GM21576 (cell line): ENCODE measurements at regions not wholly inside any gene's neighbourhood (a gene's known extent, or its start where the extent isn't known, plus 50 kb on each side); places are given as distances from the start of the nearest gene placed in this dataset.
"Not testable (repeated sequence)": the region's sequence is repeated elsewhere in the genome, so short reads cannot be mapped to it uniquely, and the experiment has no call there.

Source experiments
- ATAC-seq: cut with Tn5 transposase; IDR thresholded peaks from one replicate; pipeline ENCODE4 v1.9.1; 2021; ENCODE audit warnings: mild to moderate bottlenecking, moderate library complexity; ENCODE audit not compliant: unreplicated experiment

DNA sequence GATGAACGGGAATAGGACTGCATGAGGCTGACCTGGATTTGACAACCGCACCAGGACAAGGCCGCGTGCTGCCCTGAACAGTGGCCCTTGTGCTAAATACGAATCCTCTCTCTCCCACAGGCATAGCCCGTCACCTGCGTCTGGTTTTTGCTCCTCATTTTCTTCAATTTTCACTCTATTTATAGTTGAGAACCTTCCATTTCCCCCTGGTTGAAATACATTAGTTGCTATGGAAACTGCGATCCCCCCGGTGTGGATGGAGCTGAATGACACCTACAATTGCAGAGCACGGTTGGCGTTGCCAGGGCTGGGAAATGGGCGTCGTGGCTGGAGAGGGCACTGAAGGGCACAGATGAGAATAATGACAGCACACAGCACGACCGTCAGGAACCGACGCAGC, 158.6 kb upstream of the PITRM1 start:
- no peak for ATAC-seq

GRCh38 chr10:3330663-3331062, 158.1 kb upstream of the PITRM1 start:
- no peak for ATAC-seq

GRCh38 chr10:3325954-3326750, 153.6 kb upstream of the PITRM1 start:
- ATAC-seq, result no peak

DNA sequence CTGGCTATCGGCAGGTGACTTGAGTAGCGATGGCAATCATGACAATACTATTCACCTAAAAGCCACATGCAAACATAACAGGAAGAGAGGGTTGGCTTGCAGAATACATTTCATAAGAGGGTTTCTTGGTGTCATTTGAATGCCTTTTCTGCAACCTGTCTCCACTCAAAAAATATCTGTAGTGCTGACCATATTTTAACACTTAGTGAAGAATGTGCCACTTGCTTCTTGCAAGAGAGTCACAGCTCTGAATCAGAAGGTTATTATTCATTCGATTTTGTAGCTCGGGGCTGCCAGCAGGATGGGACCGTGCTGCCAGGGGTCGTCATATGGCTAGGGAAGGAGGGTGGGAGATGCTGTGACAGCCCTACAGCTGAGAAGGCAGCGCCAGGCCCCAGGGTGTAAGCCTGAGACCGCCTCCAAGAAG, 152.0 kb upstream of the PITRM1 start:
- ATAC-seq, result no peak

- ATAC-seq, result no peak
Observed at GRCh38 chr10:3323865-3324498, 151.4 kb upstream of the PITRM1 start.

GRCh38 chr10:3321123-3321522, 148.5 kb upstream of the PITRM1 start:
- no peak for ATAC-seq

GRCh38 chr10:3319811-3320226, 147.2 kb upstream of the PITRM1 start:
- ATAC-seq, result no peak

DNA sequence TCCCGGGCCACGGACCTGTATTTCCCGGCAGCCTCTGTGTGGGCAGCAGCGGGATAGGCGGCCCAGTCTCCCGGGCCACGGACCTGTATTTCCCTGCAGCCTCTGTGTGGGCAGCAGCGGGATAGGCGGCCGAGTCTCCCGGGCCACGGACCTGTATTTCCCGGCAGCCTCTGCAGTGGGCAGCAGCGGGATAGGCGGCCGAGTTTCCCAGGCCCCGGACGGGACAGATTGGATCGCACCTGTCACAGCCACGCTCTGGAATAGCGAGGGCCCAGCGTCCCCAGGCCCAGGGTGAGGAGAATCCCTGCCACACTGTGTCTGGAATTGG, 145.9 kb upstream of the PITRM1 start:
- ATAC-seq, result not testable (repeated sequence)

DNA sequence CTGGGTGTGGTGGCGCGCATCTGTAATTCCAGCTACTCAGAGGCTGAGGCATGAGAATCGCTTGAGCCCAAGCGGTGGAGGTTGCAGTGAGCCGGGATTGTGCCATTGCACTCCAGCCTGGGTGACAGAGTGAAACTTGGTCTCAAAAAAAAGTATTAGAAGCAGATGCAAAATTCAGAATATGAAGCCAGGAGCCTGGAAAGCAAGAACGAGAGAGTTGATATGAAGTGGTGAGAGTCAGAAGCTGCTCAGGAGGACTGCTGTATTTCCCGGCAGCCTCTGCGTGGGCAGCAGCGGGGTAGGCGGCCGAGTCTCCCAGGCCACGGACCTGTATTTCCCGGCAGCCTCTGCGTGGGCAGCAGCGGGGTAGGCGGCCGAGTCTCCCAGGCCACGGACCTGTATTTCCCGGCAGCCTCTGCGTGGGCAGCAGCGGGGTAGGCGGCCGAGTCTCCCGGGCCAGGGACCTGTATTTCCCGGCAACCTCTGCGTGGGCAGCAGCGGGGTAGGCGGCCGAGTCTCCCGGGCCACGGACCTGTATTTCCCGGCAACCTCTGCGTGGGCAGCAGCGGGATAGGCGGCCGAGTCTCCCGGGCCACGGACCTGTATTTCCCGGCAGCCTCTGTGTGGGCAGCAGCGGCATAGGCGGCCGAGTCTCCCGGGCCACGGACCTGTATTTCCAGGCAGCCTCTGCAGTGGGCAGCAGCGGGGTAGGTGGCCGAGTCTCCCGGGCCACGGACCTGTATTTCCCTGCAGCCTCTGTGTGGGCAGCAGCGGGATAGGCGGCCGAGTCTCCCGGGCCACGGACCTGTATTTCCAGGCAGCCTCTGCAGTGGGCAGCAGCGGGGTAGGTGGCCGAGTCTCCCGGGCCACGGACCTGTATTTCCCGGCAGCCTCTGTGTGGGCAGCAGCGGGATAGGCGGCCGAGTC, 145.2 kb upstream of the PITRM1 start:
- not testable (repeated sequence) for ATAC-seq

GRCh38 chr10:3314445-3315085, 142.0 kb upstream of the PITRM1 start:
- not testable (repeated sequence) for ATAC-seq

DNA sequence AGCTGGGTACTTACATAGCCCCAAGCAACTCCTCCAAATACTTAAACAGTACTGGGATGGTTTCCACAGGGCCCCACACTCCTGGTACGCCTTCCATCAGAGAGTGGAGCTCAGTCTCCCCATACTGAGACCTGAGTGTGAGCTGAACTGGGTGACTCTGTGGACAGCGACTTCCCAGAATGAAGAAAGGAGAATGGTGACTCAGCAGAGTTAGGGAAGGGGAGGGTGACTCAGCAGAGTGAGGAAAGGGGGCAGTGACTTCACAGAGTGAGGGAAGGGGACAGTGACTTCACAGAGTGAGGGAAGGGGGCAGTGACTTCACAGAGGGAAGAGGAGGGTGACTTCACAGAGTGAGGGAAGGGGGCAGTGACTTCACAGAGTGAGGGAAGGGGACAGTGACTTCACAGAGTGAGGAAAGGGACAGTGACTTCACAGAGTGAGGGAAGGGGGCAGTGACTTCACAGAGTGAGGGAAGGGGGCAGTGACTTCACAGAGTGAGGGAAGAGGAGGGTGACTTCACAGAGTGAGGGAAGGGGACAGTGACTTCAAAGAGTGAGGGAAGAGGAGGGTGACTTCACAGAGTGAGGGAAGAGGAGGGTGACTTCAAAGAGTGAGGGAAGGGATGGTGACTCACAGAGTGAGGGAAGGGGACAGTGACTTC, 141.3 kb upstream of the PITRM1 start:
- not testable (repeated sequence) for ATAC-seq

DNA sequence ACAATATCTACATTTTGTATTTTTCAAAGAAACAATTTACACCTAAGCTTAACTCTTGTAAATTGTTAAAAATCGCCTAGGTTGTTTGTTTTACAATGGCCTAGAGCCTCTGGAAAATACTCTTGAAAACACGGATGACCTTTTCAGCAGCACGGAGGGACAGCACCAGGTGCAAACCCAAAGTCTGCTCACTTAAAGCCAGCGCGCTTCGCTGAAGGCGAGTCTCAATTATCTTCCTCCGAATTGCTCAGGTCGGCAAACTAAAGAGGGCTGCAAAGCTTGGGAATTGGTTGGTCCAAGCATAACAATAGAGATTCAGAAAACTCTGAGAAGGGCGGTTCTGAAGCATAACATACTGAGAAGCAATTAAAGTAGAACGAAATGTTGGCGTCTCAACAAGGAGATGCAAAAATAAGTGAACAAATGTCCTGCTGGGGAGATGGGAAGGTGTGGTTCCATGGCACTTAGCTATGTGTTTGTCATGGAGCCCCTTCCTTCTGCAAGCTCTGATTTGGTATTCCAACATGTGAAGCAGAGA, 139.9 kb upstream of the PITRM1 start:
- ATAC-seq, result no peak

DNA sequence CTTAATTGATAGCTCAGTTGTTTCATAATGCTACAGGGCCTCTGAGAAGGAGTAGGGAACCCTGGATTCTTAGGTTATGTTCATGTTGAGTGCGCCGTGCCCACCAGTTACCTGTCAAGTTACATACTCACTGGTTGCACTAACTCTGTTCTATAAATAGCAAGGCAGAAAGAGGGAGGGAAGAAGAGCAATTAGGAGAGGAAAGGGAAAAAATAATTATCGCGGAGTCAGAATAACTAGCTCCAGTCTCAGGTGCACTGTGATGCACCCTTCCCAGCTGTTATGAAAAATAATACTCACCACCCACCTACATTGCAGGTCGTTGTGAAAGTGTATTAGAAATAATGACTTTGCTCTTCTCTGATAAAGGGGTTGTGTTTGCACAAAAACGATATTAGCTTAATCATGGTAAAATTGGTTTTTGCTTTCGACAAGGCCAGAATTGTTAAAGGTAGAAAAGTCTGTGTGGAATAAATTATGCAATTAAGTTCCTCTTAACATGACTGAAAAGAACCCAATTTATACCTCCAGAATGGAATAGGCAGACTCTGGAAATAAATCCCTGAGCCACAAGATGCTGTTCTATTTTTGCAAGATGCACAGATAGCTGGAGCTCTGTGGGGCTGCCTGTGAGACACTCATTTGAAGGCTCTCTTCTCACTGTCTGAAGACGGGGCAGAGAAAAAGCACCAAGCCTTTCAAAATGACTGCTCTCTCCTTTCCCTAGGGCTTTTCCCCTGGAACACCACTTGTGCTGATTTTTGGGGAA, 137.6 kb upstream of the PITRM1 start:
- no peak for ATAC-seq

DNA sequence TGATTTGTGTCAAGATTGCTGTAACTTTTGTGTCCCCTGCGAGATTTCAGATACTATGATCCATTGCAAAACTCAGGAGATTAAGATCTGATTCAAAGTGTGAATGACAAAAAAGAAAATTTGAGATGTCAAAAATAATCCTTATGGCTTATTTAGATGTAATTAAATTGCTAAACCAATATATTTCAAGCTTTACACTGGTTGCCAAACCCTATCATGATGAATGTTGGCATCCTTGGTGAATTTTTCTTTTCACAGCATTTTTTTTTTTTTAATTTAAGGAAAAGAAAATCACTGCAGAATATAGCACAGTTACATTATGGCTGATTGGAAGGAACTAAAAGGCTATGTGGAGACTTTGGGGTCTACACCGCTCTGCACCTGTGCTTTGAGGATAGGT, 133.5 kb upstream of the PITRM1 start:
- no peak for ATAC-seq

DNA sequence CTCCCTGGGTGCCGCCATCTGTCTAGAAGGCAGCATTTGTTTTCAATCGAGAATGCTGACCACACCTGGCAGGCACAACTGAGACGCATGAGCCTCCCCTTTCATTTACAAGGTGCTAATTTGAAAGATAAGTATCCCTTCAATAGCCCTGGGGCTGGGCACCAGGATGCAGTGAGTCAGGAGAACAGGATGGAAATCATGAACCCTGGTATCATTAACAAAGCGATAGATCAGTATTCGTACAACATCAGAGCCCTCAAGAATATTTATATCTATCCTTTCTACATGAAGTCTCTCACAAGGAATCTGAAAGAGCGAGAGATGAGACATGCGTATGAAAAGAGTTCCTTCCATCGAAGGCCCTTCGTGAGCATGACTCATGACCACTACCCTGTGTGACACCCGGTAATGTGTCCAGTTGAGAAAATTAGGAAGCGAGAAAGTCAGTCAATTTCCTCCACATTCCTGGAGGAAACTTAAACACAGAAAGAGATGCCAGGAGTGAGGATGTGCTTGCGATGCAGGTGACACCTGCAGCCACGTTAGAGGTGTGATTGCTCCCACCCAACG, 123.1 kb upstream of the PITRM1 start:
- ATAC-seq, result no peak

DNA sequence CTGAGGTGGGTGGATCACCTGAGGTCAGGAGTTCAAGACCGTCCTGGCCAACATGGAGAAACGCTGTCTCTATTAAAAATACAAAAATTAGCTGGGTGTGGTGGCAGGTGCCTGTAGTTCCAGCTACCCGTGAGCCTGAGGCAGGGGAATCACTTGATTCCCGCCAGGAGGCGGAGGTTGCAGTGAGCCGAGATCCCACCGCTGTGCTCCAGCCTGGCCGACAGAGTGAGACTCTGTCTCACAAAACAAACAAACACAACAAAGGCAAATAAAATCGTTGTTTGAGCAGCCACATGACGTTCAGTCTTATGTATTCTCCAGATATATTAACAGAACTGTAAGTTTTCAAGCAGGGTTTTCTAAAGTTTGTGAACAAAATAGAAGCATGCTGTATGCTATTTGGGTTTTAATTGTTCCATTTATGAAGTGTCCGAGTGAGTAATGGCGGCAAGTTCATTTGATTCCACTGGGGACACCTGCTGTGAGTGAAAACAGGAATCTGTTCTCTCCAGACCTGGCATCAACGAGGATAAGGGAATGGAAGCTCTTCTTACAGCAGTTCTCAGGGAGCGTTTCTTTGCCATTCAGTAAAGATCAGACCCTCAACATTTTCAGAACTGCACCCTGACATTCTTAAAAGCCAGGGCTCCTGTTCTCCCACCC, 122.5 kb upstream of the PITRM1 start:
- no peak for ATAC-seq

- no peak for ATAC-seq
Observed at GRCh38 chr10:3293581-3294431, 121.2 kb upstream of the PITRM1 start.

DNA sequence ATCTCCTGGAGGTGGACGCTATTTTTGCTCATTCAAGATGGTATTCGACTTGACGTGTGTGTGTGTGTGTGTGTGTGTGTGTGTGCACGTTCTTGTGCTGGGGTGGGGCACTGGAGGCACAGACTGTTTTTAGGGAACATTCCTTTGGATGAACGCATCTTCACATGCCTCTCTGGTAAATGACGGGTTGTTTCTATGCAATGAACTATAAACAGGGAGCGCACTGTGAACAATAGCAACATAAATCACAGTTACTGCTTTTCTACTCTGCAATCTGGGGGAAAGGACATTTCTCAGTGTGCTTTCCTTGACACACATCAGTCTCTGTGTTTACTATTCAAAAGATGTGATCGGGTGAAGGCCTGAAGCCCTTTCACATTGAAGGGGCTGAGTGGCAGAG, 120.1 kb upstream of the PITRM1 start:
- ATAC-seq, result no peak
